Right lobe of liver (tissue), 6 donors: ENCODE measurements at regions not wholly inside any gene's neighbourhood (a gene's known extent, or its start where the extent isn't known, plus 50 kb on each side); places are given as distances from the start of the nearest gene placed in this dataset.

ENCODE experiments used
- ATAC-seq, 4 donors: fragments of 200-7000 bp; cut with Tn5 transposase; one replicate each; pipeline ENCODE4 v1.9.1; 2020; ENCODE audit warnings: mild to moderate bottlenecking in 4 of 4, moderate library complexity in 4 of 4
- DNase-seq, 3 donors: peaks; one replicate each; pipeline ENCODE4 v3.0.0-alpha.2; 2020
- H3K27ac ChIP-seq, 3 donors: fragments of 200-600 bp; one replicate each; pipeline ENCODE4 v1.8.0; 2022
- H3K27me3 ChIP-seq, 2 donors: fragments of 200-600 bp; one replicate each; pipeline ENCODE4 v1.8.0; 2022
- H3K36me3 ChIP-seq, 4 donors: fragments of 200-600 bp; sonication (generic) in 1 of 4; one replicate each; pipeline versions ENCODE4 v1.5.1 to v1.8.0; 2017 to 2022; ENCODE audit warnings: control low read depth in 1 of 4
- H3K4me1 ChIP-seq, 4 donors: fragments of 200-600 bp; sonication (generic) in 1 of 4; one replicate each; pipeline versions ENCODE4 v1.5.1 to v1.8.0; 2017 to 2022; ENCODE audit warnings: control low read depth in 1 of 4
- H3K4me3 ChIP-seq, 3 donors: fragments of 200-600 bp; one replicate each; pipeline ENCODE4 v1.8.0; 2022
- H3K9me3 ChIP-seq, 4 donors: fragments of 200-600 bp; sonication (generic) in 1 of 4; one replicate each; pipeline versions ENCODE4 v1.5.1 to v1.8.0; 2017 to 2022; ENCODE audit warnings: control low read depth in 1 of 4
- POLR2A ChIP-seq: fragments of 450-650 bp; IDR thresholded peaks from one replicate; pipeline ENCODE4 v1.6.1; 2017; ENCODE audit warnings: antibody characterized with exemption, mild to moderate bottlenecking
- WGBS: methylation state at CpG from one replicate; pipeline ENCODE4 v1.1.6; 2018; ENCODE audit warnings: low coverage, low lambda C conversion rate; ENCODE audit not compliant: insufficient coverage; ENCODE audit errors: missing lambda C conversion rate; 5-methylcytosine and 5-hydroxymethylcytosine counted together
- intact Hi-C, 2 donors: fragments of 100-400 bp; cut with DNase I; formaldehyde crosslinking; loops; one replicate each; pipeline versions ENCODE4 v1.11.2 to v1.14.1; 2022
- TF ChIP-seq, protein P1 (sequence below), 4 donors: fragments of 200-600 bp in 3 of 4; fragments of 450-650 bp in 1 of 4; IDR thresholded peaks; one replicate each; pipeline versions ENCODE4 v1.5.1 to v1.8.0; 2016 to 2022; ENCODE audit warnings: antibody characterized with exemption in 4 of 4, mild to moderate bottlenecking in 2 of 4
- donor health status: DM: no; HTN: yes; CAD: no.
- donor health status: DM: no; HTN: no; CAD: no.
- donor health status: DM: no; HTN: no; CAD: no.
- donor health status: DM: no; HTN: yes; CAD: no.
- donor health status: DM: no; HTN: yes; CAD: no.

DNA sequence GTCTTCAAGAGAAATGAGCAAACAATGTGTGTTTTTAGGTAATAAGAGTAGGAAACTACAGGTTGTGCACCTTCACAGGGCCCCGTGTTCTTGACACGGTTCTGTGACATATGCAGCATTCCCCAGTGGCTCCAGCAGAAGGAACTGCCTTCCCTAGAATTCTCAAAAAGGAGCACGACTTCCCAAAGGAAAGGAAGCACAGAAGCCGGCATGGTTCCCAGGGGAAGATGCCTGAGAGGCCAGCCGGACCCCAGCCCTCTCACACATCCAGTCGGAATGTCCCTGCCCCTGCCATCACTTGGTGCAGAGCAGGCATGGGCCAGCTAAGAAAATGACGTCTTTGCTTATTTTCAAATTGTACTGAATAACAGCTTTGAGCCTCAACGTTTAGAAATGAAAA lies 187.3 kb upstream of the NSMCE3 start:
- no peak overlapping the region for H3K27ac ChIP-seq
- no peaks in the 10 kb centered on the region for H3K9me3 ChIP-seq
- intact Hi-C loops, result no loop called here
- no peak for DNase-seq
- no peaks in the 10 kb centered on the region for H3K36me3 ChIP-seq
- no peaks in the 10 kb centered on the region for H3K4me1 ChIP-seq
- TF ChIP-seq, protein P1, sequence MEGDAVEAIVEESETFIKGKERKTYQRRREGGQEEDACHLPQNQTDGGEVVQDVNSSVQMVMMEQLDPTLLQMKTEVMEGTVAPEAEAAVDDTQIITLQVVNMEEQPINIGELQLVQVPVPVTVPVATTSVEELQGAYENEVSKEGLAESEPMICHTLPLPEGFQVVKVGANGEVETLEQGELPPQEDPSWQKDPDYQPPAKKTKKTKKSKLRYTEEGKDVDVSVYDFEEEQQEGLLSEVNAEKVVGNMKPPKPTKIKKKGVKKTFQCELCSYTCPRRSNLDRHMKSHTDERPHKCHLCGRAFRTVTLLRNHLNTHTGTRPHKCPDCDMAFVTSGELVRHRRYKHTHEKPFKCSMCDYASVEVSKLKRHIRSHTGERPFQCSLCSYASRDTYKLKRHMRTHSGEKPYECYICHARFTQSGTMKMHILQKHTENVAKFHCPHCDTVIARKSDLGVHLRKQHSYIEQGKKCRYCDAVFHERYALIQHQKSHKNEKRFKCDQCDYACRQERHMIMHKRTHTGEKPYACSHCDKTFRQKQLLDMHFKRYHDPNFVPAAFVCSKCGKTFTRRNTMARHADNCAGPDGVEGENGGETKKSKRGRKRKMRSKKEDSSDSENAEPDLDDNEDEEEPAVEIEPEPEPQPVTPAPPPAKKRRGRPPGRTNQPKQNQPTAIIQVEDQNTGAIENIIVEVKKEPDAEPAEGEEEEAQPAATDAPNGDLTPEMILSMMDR (IDR thresholded peaks at IDR 0.05), result no peak
- TF ChIP-seq POLR2A, result no peak
- no peak overlapping the region for H3K4me3 ChIP-seq
- 76% methylated on average over 5 of the region's 8 CpGs for WGBS
- ATAC-seq, result no peak
- H3K27me3 ChIP-seq, result no peaks in the 10 kb centered on the region

DNA sequence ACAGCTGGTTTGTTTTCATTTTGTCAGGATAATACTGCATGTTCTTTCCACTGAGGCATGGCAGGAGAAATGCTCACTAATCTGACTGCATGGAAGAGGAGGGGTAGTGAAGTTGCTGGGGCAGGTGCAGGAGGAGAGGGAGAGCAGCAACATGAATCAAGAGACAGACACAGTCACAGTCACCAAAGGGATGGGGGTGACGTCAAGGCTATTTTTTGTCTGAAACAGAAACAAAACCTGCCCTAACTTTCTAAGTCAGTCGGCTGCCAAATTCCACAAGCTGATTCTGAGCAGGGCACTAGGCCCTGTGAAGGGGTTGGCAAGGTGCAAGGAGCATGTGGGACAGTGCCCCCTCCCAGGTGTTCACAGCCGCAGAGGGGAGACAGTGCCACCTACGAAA lies 186.6 kb upstream of the NSMCE3 start:
- Histone ChIP-seq H3K4me1 (no peaks in the 10 kb centered on the region), H3K36me3 (no peaks in the 10 kb centered on the region), H3K27me3 (no peaks in the 10 kb centered on the region), H3K9me3 (no peaks in the 10 kb centered on the region), H3K27ac (no peak overlapping the region), H3K4me3 (no peak overlapping the region)
- WGBS, result 67% methylated on average over 3 of the region's 4 CpGs
- DNase-seq (no peak), ATAC-seq (no peak)
- TF ChIP-seq, protein P1 (IDR thresholded peaks at IDR 0.05), result no peak
- TF ChIP-seq POLR2A, result no peak
- intact Hi-C loops, result no loop called here

DNA sequence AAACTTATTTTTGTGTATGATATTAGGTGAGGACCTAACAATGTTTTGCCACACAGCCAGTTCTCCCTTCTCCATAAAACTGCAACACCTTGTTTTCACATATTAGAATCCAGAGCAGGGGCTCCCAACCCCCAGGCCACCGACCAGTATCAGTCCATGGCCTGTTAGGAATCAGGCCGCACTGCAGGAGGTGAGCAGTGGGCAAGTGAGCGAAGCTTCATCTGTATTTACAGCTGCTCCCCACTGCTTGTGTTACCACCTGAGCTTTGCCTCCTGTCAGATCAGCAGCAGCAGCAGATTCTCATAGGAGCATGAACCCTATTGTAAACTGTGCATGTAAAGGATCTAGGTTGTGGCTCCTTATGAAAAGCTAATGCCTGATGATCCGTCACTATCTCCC lies 185.9 kb upstream of the NSMCE3 start:
- TF ChIP-seq, protein P1 (IDR thresholded peaks at IDR 0.05), result no peak
- TF ChIP-seq POLR2A, result no peak
- Histone ChIP-seq H3K27ac (no peak overlapping the region), H3K4me1 (no peaks in the 10 kb centered on the region), H3K36me3 (no peaks in the 10 kb centered on the region), H3K27me3 (no peaks in the 10 kb centered on the region), H3K9me3 (no peaks in the 10 kb centered on the region), H3K4me3 (no peak overlapping the region)
- intact Hi-C loops, result no loop called here
- 93% methylated on average over 3 of the region's 4 CpGs for WGBS
- DNase-seq (no peak), ATAC-seq (no peak)

DNA sequence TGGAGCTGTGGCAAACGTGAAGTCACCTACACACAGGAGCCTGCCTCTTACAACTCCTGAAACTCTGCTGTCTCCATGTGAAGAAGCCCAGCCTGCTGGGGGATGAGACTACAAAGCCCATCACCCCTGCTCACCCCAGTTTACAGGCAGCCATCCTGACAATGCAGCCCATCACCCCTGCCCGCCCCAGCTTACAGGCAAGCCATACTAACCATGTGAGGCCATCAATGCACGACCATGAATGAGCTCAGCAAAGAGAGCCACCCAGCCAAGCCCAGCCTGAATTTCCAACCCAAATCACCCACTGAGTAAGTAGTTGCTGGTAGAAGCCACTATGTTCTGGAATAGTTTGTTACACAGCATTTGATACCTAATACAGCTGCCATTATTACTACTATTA lies 185.4 kb upstream of the NSMCE3 start:
- H3K27ac ChIP-seq, result no peak overlapping the region
- no peaks in the 10 kb centered on the region for H3K4me1 ChIP-seq
- ATAC-seq (no peak), DNase-seq (no peak)
- H3K4me3 ChIP-seq, result no peak overlapping the region
- WGBS, result no CpG with 5 or more reads among the region's 3 CpGs
- TF ChIP-seq, protein P1 (IDR thresholded peaks at IDR 0.05), result no peak
- TF ChIP-seq POLR2A, result no peak
- intact Hi-C loops, result no loop called here
- no peaks in the 10 kb centered on the region for H3K27me3 ChIP-seq
- no peaks in the 10 kb centered on the region for H3K36me3 ChIP-seq
- H3K9me3 ChIP-seq, result no peaks in the 10 kb centered on the region

DNA sequence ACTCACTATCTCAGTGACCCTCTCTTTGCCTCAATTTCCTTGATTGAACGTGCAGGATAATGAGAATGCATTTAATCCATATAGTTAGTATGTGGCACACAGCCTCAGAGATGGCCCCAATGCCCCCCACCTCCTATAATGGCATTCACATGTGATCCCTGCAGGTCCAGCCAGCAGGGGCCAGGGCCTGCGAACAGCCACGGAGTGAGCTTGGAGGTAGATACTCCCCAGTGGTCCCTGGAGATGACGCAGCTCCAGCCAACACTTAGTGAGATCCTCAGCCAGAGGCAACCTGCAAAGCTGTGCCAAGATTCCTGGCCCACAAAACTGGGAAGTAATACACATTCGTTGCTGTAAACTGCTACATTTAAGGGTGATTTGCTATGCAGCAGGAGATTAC lies 184.9 kb upstream of the NSMCE3 start:
- ATAC-seq, result no peak
- Histone ChIP-seq H3K4me3 (no peak overlapping the region), H3K9me3 (no peaks in the 10 kb centered on the region), H3K36me3 (no peaks in the 10 kb centered on the region), H3K27ac (no peak overlapping the region), H3K4me1 (no peaks in the 10 kb centered on the region), H3K27me3 (no peaks in the 10 kb centered on the region)
- intact Hi-C loops, result no loop called here
- no peak for TF ChIP-seq POLR2A
- TF ChIP-seq, protein P1 (IDR thresholded peaks at IDR 0.05), result no peak
- WGBS, result 79% methylated on average over 4 of the region's 5 CpGs
- no peak for DNase-seq
